GM23338 (cell line): ENCODE measurements at regions not wholly inside any gene's neighbourhood (a gene's known extent, or its start where the extent isn't known, plus 50 kb on each side); places are given as distances from the start of the nearest gene placed in this dataset.

Experiments used
- ATAC-seq: fragments of 200-7000 bp; cut with Tn5 transposase; 3 replicates; pipeline ENCODE4 v1.9.1; 2020
- DNase-seq: peaks from one replicate; pipeline ENCODE4 v3.0.0-alpha.2; 2015; ENCODE audit warnings: low spot score
- H2AFZ ChIP-seq: fragments of 200-600 bp; sonication (generic); 2 replicates; pipeline ENCODE4 v1.8.0; 2016; ENCODE audit warnings: antibody characterized with exemption, mild to moderate bottlenecking, moderate library complexity
- H3F3A ChIP-seq: fragments of 200-600 bp; sonication (generic); replicated peaks from 2 replicates; pipeline ENCODE4 v1.8.0; 2017; ENCODE audit warnings: antibody characterized with exemption, mixed run types, low read depth
- H3K27ac ChIP-seq: fragments of 200-600 bp; sonication (generic); 2 replicates; pipeline ENCODE4 v1.6.1; 2016; ENCODE audit warnings: low read depth
- H3K27me3 ChIP-seq: fragments of 200-600 bp; sonication (generic); 2 replicates; pipeline ENCODE4 v1.8.0; 2016; ENCODE audit warnings: mild to moderate bottlenecking, mixed run types, moderate library complexity; ENCODE audit not compliant: insufficient read depth
- H3K36me3 ChIP-seq: fragments of 200-600 bp; sonication (generic); 2 replicates; pipeline ENCODE4 v1.8.0; 2016; ENCODE audit warnings: mild to moderate bottlenecking; ENCODE audit not compliant: insufficient read depth
- H3K4me1 ChIP-seq: fragments of 200-600 bp; sonication (generic); 2 replicates; pipeline ENCODE4 v1.8.0; 2016; ENCODE audit warnings: mild to moderate bottlenecking, moderate library complexity; ENCODE audit not compliant: insufficient read depth
- H3K4me2 ChIP-seq: fragments of 200-600 bp; sonication (generic); 2 replicates; pipeline ENCODE4 v1.7.1; 2017; ENCODE audit warnings: mixed run types
- H3K4me3 ChIP-seq: fragments of 200-600 bp; sonication (generic); 2 replicates; pipeline ENCODE4 v1.6.1; 2016; ENCODE audit warnings: mixed run types
- H3K79me2 ChIP-seq: fragments of 200-600 bp; sonication (generic); replicated peaks from 2 replicates; pipeline ENCODE4 v1.8.0; 2017; ENCODE audit warnings: mild to moderate bottlenecking; ENCODE audit not compliant: insufficient read depth
- H3K9me2 ChIP-seq: fragments of 200-600 bp; sonication (generic); 2 replicates; pipeline ENCODE4 v1.8.0; 2017; ENCODE audit not compliant: insufficient read depth
- H4K20me1 ChIP-seq: fragments of 200-600 bp; sonication (generic); replicated peaks from 2 replicates; pipeline ENCODE4 v1.8.0; 2017; ENCODE audit warnings: mild to moderate bottlenecking; ENCODE audit not compliant: insufficient read depth
- H3K27ac Mint-ChIP-seq: 2 replicates; pipeline ENCODE4 v1.8.0; 2020; ENCODE audit warnings: inconsistent platforms, mild to moderate bottlenecking, moderate library complexity, mixed read lengths
- H3K27me3 Mint-ChIP-seq: 3 replicates; pipeline ENCODE4 v1.8.0; 2022; ENCODE audit warnings: low read depth, mild to moderate bottlenecking, moderate library complexity, mixed read lengths, inconsistent platforms; ENCODE audit not compliant: insufficient read depth, poor library complexity
- H3K36me3 Mint-ChIP-seq: 3 replicates; pipeline ENCODE4 v1.8.0; 2021; ENCODE audit warnings: low read depth, mild to moderate bottlenecking, inconsistent platforms, moderate library complexity, mixed read lengths
- H3K4me1 Mint-ChIP-seq: 3 replicates; pipeline ENCODE4 v1.8.0; 2020; ENCODE audit warnings: mild to moderate bottlenecking, inconsistent platforms, mixed read lengths
- H3K4me3 Mint-ChIP-seq: 3 replicates; pipeline ENCODE4 v1.8.0; 2021; ENCODE audit warnings: moderate library complexity, mild to moderate bottlenecking, inconsistent platforms, mixed read lengths
- H3K9me3 Mint-ChIP-seq: 3 replicates; pipeline ENCODE4 v1.8.0; 2020; ENCODE audit warnings: moderate library complexity, mild to moderate bottlenecking, inconsistent platforms, mixed read lengths
- CREB1 ChIP-seq: fragments of 250-450 bp; sonication (Bioruptor Pico); IDR thresholded peaks from 2 replicates; pipeline ENCODE4 v1.5.0; 2020; ENCODE audit warnings: low read depth, mild to moderate bottlenecking, moderate library complexity
- EZH2 ChIP-seq: fragments of 200-600 bp; sonication (generic); IDR thresholded peaks from one replicate; pipeline ENCODE4 v1.8.0; 2017; ENCODE audit warnings: antibody characterized with exemption, mild to moderate bottlenecking, low read depth; ENCODE audit not compliant: unreplicated experiment
- EZH2phosphoT487 ChIP-seq: fragments of 200-600 bp; sonication (generic); IDR thresholded peaks from one replicate; pipeline ENCODE4 v1.8.1; 2018; ENCODE audit warnings: antibody characterized with exemption; ENCODE audit not compliant: unreplicated experiment
- JUNB ChIP-seq: IDR thresholded peaks from one replicate; pipeline ENCODE4 v1.6.1; 2016; ENCODE audit warnings: antibody characterized with exemption; ENCODE audit not compliant: unreplicated experiment
- NANOG ChIP-seq: IDR thresholded peaks from 2 replicates; pipeline ENCODE4 v1.6.1; 2016; ENCODE audit warnings: antibody characterized with exemption, borderline replicate concordance
- POLR2AphosphoS5 ChIP-seq: IDR thresholded peaks from 2 replicates; pipeline ENCODE4 v1.6.1; 2016; ENCODE audit warnings: antibody characterized with exemption, low read depth
- STAT1 ChIP-seq: IDR thresholded peaks from one replicate; pipeline ENCODE4 v1.6.1; 2016; ENCODE audit warnings: antibody characterized with exemption; ENCODE audit not compliant: unreplicated experiment
- ZNF331 ChIP-seq: fragments of 250-450 bp; sonication (Bioruptor Pico); IDR thresholded peaks from 2 replicates; pipeline ENCODE4 v1.5.0; 2020; ENCODE audit warnings: low read depth, mild to moderate bottlenecking, moderate library complexity
- TF ChIP-seq, protein P1 (sequence below): fragments of 250-450 bp; sonication (Bioruptor Pico); IDR thresholded peaks from 2 replicates; pipeline ENCODE4 v1.5.0; 2020; ENCODE audit warnings: mild to moderate bottlenecking, moderate library complexity
- TF ChIP-seq, protein P2 (sequence below): IDR thresholded peaks from one replicate; pipeline ENCODE4 v1.6.1; 2018; ENCODE audit warnings: antibody characterized with exemption; ENCODE audit not compliant: unreplicated experiment
- TF ChIP-seq, protein P3 (sequence below): IDR thresholded peaks from 2 replicates; pipeline ENCODE4 v1.6.1; 2016; ENCODE audit warnings: antibody characterized with exemption
- TF ChIP-seq, protein P4 (sequence below), 2 experiments: fragments of 200-600 bp in 1 of 2; sonication (generic) in 1 of 2; conservative IDR thresholded peaks; 2 replicates each; pipeline versions ENCODE4 v1.5.1 to v1.6.1; 2016 to 2017; ENCODE audit warnings: antibody characterized with exemption in 2 of 2, low read depth in 2 of 2, mild to moderate bottlenecking in 2 of 2, moderate library complexity in 1 of 2

GRCh38 chr16:63331111-63331510 is 1294.9 kb upstream of the CDH8 start:
- no peak for TF ChIP-seq JUNB
- TF ChIP-seq EZH2phosphoT487, result no peak
- no peak for TF ChIP-seq NANOG
- no peak for TF ChIP-seq CREB1 (CRISPR knock-in tag)
- no peak for TF ChIP-seq ZNF331 (CRISPR knock-in tag)
- TF ChIP-seq, protein P1, sequence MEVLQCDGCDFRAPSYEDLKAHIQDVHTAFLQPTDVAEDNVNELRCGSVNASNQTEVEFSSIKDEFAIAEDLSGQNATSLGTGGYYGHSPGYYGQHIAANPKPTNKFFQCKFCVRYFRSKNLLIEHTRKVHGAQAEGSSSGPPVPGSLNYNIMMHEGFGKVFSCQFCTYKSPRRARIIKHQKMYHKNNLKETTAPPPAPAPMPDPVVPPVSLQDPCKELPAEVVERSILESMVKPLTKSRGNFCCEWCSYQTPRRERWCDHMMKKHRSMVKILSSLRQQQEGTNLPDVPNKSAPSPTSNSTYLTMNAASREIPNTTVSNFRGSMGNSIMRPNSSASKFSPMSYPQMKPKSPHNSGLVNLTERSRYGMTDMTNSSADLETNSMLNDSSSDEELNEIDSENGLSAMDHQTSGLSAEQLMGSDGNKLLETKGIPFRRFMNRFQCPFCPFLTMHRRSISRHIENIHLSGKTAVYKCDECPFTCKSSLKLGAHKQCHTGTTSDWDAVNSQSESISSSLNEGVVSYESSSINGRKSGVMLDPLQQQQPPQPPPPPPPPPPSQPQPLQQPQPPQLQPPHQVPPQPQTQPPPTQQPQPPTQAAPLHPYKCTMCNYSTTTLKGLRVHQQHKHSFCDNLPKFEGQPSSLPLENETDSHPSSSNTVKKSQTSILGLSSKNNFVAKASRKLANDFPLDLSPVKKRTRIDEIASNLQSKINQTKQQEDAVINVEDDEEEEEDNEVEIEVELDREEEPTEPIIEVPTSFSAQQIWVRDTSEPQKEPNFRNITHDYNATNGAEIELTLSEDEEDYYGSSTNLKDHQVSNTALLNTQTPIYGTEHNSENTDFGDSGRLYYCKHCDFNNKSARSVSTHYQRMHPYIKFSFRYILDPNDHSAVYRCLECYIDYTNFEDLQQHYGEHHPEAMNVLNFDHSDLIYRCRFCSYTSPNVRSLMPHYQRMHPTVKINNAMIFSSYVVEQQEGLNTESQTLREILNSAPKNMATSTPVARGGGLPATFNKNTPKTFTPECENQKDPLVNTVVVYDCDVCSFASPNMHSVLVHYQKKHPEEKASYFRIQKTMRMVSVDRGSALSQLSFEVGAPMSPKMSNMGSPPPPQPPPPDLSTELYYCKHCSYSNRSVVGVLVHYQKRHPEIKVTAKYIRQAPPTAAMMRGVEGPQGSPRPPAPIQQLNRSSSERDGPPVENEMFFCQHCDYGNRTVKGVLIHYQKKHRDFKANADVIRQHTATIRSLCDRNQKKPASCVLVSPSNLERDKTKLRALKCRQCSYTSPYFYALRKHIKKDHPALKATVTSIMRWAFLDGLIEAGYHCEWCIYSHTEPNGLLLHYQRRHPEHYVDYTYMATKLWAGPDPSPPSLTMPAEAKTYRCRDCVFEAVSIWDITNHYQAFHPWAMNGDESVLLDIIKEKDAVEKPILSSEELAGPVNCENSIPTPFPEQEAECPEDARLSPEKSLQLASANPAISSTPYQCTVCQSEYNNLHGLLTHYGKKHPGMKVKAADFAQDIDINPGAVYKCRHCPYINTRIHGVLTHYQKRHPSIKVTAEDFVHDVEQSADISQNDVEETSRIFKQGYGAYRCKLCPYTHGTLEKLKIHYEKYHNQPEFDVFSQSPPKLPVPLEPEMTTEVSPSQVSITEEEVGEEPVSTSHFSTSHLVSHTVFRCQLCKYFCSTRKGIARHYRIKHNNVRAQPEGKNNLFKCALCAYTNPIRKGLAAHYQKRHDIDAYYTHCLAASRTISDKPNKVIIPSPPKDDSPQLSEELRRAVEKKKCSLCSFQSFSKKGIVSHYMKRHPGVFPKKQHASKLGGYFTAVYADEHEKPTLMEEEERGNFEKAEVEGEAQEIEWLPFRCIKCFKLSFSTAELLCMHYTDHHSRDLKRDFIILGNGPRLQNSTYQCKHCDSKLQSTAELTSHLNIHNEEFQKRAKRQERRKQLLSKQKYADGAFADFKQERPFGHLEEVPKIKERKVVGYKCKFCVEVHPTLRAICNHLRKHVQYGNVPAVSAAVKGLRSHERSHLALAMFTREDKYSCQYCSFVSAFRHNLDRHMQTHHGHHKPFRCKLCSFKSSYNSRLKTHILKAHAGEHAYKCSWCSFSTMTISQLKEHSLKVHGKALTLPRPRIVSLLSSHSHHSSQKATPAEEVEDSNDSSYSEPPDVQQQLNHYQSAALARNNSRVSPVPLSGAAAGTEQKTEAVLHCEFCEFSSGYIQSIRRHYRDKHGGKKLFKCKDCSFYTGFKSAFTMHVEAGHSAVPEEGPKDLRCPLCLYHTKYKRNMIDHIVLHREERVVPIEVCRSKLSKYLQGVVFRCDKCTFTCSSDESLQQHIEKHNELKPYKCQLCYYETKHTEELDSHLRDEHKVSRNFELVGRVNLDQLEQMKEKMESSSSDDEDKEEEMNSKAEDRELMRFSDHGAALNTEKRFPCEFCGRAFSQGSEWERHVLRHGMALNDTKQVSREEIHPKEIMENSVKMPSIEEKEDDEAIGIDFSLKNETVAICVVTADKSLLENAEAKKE, result no peak
- TF ChIP-seq POLR2AphosphoS5, result no peak
- TF ChIP-seq, protein P2, sequence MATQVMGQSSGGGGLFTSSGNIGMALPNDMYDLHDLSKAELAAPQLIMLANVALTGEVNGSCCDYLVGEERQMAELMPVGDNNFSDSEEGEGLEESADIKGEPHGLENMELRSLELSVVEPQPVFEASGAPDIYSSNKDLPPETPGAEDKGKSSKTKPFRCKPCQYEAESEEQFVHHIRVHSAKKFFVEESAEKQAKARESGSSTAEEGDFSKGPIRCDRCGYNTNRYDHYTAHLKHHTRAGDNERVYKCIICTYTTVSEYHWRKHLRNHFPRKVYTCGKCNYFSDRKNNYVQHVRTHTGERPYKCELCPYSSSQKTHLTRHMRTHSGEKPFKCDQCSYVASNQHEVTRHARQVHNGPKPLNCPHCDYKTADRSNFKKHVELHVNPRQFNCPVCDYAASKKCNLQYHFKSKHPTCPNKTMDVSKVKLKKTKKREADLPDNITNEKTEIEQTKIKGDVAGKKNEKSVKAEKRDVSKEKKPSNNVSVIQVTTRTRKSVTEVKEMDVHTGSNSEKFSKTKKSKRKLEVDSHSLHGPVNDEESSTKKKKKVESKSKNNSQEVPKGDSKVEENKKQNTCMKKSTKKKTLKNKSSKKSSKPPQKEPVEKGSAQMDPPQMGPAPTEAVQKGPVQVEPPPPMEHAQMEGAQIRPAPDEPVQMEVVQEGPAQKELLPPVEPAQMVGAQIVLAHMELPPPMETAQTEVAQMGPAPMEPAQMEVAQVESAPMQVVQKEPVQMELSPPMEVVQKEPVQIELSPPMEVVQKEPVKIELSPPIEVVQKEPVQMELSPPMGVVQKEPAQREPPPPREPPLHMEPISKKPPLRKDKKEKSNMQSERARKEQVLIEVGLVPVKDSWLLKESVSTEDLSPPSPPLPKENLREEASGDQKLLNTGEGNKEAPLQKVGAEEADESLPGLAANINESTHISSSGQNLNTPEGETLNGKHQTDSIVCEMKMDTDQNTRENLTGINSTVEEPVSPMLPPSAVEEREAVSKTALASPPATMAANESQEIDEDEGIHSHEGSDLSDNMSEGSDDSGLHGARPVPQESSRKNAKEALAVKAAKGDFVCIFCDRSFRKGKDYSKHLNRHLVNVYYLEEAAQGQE, result no peak
- TF ChIP-seq, protein P3, sequence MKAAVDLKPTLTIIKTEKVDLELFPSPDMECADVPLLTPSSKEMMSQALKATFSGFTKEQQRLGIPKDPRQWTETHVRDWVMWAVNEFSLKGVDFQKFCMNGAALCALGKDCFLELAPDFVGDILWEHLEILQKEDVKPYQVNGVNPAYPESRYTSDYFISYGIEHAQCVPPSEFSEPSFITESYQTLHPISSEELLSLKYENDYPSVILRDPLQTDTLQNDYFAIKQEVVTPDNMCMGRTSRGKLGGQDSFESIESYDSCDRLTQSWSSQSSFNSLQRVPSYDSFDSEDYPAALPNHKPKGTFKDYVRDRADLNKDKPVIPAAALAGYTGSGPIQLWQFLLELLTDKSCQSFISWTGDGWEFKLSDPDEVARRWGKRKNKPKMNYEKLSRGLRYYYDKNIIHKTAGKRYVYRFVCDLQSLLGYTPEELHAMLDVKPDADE, result no peak
- TF ChIP-seq, protein P4, sequence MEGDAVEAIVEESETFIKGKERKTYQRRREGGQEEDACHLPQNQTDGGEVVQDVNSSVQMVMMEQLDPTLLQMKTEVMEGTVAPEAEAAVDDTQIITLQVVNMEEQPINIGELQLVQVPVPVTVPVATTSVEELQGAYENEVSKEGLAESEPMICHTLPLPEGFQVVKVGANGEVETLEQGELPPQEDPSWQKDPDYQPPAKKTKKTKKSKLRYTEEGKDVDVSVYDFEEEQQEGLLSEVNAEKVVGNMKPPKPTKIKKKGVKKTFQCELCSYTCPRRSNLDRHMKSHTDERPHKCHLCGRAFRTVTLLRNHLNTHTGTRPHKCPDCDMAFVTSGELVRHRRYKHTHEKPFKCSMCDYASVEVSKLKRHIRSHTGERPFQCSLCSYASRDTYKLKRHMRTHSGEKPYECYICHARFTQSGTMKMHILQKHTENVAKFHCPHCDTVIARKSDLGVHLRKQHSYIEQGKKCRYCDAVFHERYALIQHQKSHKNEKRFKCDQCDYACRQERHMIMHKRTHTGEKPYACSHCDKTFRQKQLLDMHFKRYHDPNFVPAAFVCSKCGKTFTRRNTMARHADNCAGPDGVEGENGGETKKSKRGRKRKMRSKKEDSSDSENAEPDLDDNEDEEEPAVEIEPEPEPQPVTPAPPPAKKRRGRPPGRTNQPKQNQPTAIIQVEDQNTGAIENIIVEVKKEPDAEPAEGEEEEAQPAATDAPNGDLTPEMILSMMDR (conservative IDR thresholded peaks at IDR 0.05; ENCODE audit: low read depth in 2 of 2), result no peak
- no peak for TF ChIP-seq STAT1
- TF ChIP-seq EZH2, result no peak
- Histone ChIP-seq H3K36me3 (no peaks in the 10 kb centered on the region), H3K4me3 (no peak overlapping the region), H3K4me1 (no peaks in the 10 kb centered on the region), H3K27me3 (no peaks in the 10 kb centered on the region), H3K4me2 (no peak overlapping the region), H3K27ac (no peak overlapping the region), H3K79me2 (no peaks in the 10 kb centered on the region), H3F3A (no peaks in the 10 kb centered on the region), H4K20me1 (no peaks in the 10 kb centered on the region), H3K9me2 (no peaks in the 10 kb centered on the region), H2AFZ (no peak overlapping the region)
- Mint-ChIP-seq H3K9me3 (no peaks in the 10 kb centered on the region; the same call in 2 of the 3 replicates), H3K27me3 (no peaks in the 10 kb centered on the region), H3K36me3 (no peaks in the 10 kb centered on the region), H3K4me1 (no peaks in the 10 kb centered on the region), H3K27ac (no peak overlapping the region), H3K4me3 (no peak overlapping the region)
- DNase-seq, result no peak
- no peak for ATAC-seq
